Prostate gland (tissue), 2 donors: ENCODE measurements at regions not wholly inside any gene's neighbourhood (a gene's known extent, or its start where the extent isn't known, plus 50 kb on each side); places are given as distances from the start of the nearest gene placed in this dataset.

Source experiments
- DNase-seq: peaks from one replicate; pipeline ENCODE4 v3.0.0-alpha.2; 2019; ENCODE audit warnings: low spot score
- H3K27ac ChIP-seq, 2 donors: fragments of 200-600 bp; sonication (generic); 2 replicates each; pipeline ENCODE4 v1.5.1; 2017 to 2019
- H3K27me3 ChIP-seq: fragments of 200-600 bp; sonication (generic); replicated peaks from 2 replicates; pipeline ENCODE4 v1.5.1; 2019; ENCODE audit not compliant: insufficient read depth
- H3K36me3 ChIP-seq, 2 donors: fragments of 200-600 bp; sonication (generic); 1 replicate in 1 of 2; 2 replicates in 1 of 2; pipeline versions ENCODE4 v1.5.1 to v1.8.1; 2017 to 2019
- H3K4me1 ChIP-seq: fragments of 200-600 bp; sonication (generic); replicated peaks from 2 replicates; pipeline ENCODE4 v1.5.1; 2019
- H3K4me3 ChIP-seq, 2 donors: fragments of 200-600 bp; sonication (generic); 2 replicates each; pipeline ENCODE4 v1.5.1; 2017 to 2019
- H3K9me3 ChIP-seq: fragments of 200-600 bp; sonication (generic); 2 replicates; pipeline ENCODE4 v1.5.1; 2017
- CTCF ChIP-seq, 4 experiments: fragments of 200-600 bp in 2 of 4; fragments of 450-650 bp in 2 of 4; sonication (generic) in 2 of 4; IDR thresholded peaks; 1 replicate in 3 of 4; 2 replicates in 1 of 4; pipeline ENCODE4 v1.5.1; 2016 to 2019; ENCODE audit warnings: antibody characterized with exemption in 4 of 4, mild to moderate bottlenecking in 2 of 4, moderate library complexity in 2 of 4
- POLR2A ChIP-seq: fragments of 450-650 bp; IDR thresholded peaks from one replicate; pipeline ENCODE4 v1.6.1; 2016; ENCODE audit warnings: antibody characterized with exemption, mild to moderate bottlenecking
- POLR2AphosphoS5 ChIP-seq: sonication (generic); formaldehyde crosslinking; IDR thresholded peaks from one replicate; pipeline ENCODE4 v1.6.1; 2017; ENCODE audit warnings: antibody characterized with exemption
- WGBS: methylation state at CpG from one replicate; pipeline ENCODE4 v1.1.5; 2018; 5-methylcytosine and 5-hydroxymethylcytosine counted together
- intact Hi-C: fragments of 100-400 bp; cut with DNase I; formaldehyde crosslinking; loops from one replicate; pipeline ENCODE4 v1.14.2; 2022

- Histone ChIP-seq H3K9me3 (no peaks in the 10 kb centered on the region), H3K36me3 (no peaks in the 10 kb centered on the region), H3K4me1 (no peaks in the 10 kb centered on the region), H3K27ac (no peak overlapping the region), H3K4me3 (no peak overlapping the region), H3K27me3 (no peaks in the 10 kb centered on the region)
- intact Hi-C loops = loop anchor here (5.0 kb wide), 1 partner anchor 176 kb away; the partner anchor contains the start of gene GJA1
- WGBS = 14% methylated on average over 3 of the region's 3 CpGs
- DNase-seq = no peak
- TF ChIP-seq POLR2A = no peak
- TF ChIP-seq POLR2AphosphoS5 = peak; percentile 62
Measured at GRCh38 chr6:121612927-121613326, 177.5 kb downstream of the GJA1 start.

- TF ChIP-seq CTCF (IDR thresholded peaks at IDR 0.05) (no peak), POLR2AphosphoS5 (peak; percentile 5), POLR2A (no peak)
- H3K27me3 ChIP-seq = no peaks in the 10 kb centered on the region
- no peak for DNase-seq
- H3K27ac ChIP-seq = no peak overlapping the region
- H3K4me3 ChIP-seq = no peak overlapping the region
- WGBS = 41% methylated on average over 5 of the region's 5 CpGs
- H3K4me1 ChIP-seq = no peaks in the 10 kb centered on the region
- H3K9me3 ChIP-seq = no peaks in the 10 kb centered on the region
- H3K36me3 ChIP-seq = no peaks in the 10 kb centered on the region
- intact Hi-C loops = loop anchor here (5.0 kb wide), 1 partner anchor 177 kb away; the partner anchor contains the start of gene GJA1
Measured at GRCh38 chr6:121614115-121614514, 178.7 kb downstream of the GJA1 start.

GRCh38 chr6:121615493-121615892 lies 180.0 kb downstream of the GJA1 start:
- H3K9me3 ChIP-seq = no peaks in the 10 kb centered on the region
- H3K4me3 ChIP-seq = no peak overlapping the region
- WGBS = 73% methylated on average over 3 of the region's 3 CpGs
- TF ChIP-seq POLR2A = no peak
- no peak for TF ChIP-seq POLR2AphosphoS5
- no peak for TF ChIP-seq CTCF (IDR thresholded peaks at IDR 0.05)
- intact Hi-C loops = no loop called here
- no peaks in the 10 kb centered on the region for H3K4me1 ChIP-seq
- H3K27ac ChIP-seq = no peak overlapping the region
- no peak for DNase-seq
- no peaks in the 10 kb centered on the region for H3K27me3 ChIP-seq
- H3K36me3 ChIP-seq = no peaks in the 10 kb centered on the region

DNA sequence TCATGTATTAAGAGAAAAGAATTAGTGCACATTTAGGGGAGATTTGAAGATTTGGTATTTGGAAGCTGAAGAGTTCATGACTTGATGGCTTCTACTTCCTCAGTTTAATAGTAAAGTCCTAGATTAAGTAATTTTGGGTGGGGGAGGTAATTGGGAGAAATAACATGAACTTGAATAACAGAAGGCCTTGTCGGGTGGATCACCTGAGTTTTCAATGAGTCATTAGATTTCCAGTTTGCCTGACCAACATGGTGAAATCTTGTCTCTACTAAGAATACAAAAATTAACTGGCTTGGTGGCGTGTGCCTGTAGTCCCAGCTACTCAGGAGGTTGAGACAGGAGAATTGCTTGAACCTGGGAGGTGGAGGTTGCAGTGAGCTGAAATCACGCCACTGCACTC lies 181.0 kb downstream of the GJA1 start:
- Histone ChIP-seq H3K27me3 (no peaks in the 10 kb centered on the region), H3K4me3 (no peak overlapping the region), H3K36me3 (no peaks in the 10 kb centered on the region), H3K4me1 (no peaks in the 10 kb centered on the region), H3K27ac (no peak overlapping the region), H3K9me3 (no peaks in the 10 kb centered on the region)
- WGBS = 94% methylated on average over 3 of the region's 3 CpGs
- intact Hi-C loops = no loop called here
- TF ChIP-seq CTCF (IDR thresholded peaks at IDR 0.05) = no peak
- no peak for TF ChIP-seq POLR2A
- TF ChIP-seq POLR2AphosphoS5 = no peak
- no peak for DNase-seq

DNA sequence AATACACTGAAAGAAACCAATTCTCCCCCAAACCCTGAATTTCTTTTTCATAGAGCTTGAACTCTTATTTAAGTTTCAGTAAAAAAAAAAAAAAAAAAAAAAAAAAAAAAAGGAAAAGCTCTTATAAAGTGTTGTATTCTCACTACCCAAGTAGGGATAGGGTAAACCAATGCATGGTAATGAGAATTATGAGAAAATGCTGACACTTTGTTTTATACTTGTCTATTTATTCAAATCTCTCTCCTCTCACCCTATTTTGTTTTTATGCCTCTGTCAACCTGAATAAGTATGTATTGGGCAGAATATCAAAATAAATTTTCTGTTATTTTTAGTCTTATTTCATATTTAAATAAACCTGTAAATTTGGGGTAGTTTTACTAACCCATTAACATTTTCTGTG lies 181.9 kb downstream of the GJA1 start:
- intact Hi-C loops = no loop called here

More for the DNA sequence above, 181.9 kb downstream of the GJA1 start:
- no peaks in the 10 kb centered on the region for H3K4me1 ChIP-seq
- H3K4me3 ChIP-seq = no peak overlapping the region
- no peak for TF ChIP-seq POLR2AphosphoS5
- no peak for TF ChIP-seq POLR2A
- no peak for TF ChIP-seq CTCF (IDR thresholded peaks at IDR 0.05)
- no peaks in the 10 kb centered on the region for H3K9me3 ChIP-seq
- no peak for DNase-seq
- no peaks in the 10 kb centered on the region for H3K36me3 ChIP-seq
- H3K27ac ChIP-seq = no peak overlapping the region
- H3K27me3 ChIP-seq = no peaks in the 10 kb centered on the region
